Thoracic aorta (tissue), 2 donors: ENCODE measurements at regions not wholly inside any gene's neighbourhood (a gene's known extent, or its start where the extent isn't known, plus 50 kb on each side); places are given as distances from the start of the nearest gene placed in this dataset.

Experiments used
- ATAC-seq: fragments of 150-250 bp; one replicate; pipeline ENCODE4 v1.8.0; 2017; ENCODE audit warnings: low read depth; ENCODE audit not compliant: insufficient number of reproducible peaks, low FRiP score
- DNase-seq: peaks from one replicate; pipeline ENCODE4 v3.0.0-alpha.2; 2020; ENCODE audit warnings: low spot score
- H3K27ac ChIP-seq, 2 donors: fragments of 200-600 bp; sonication (generic); 1 replicate in 1 of 2; 2 replicates in 1 of 2; pipeline ENCODE4 v1.5.1; 2016; ENCODE audit warnings: mild to moderate bottlenecking in 2 of 2, moderate library complexity in 2 of 2
- H3K27me3 ChIP-seq: fragments of 200-600 bp; sonication (generic); replicated peaks from 2 replicates; pipeline ENCODE4 v1.6.0; 2016; ENCODE audit warnings: mild to moderate bottlenecking; ENCODE audit not compliant: insufficient read depth
- H3K36me3 ChIP-seq: fragments of 200-600 bp; sonication (generic); one replicate; pipeline ENCODE4 v1.5.1; 2016
- H3K4me1 ChIP-seq, 2 donors: fragments of 200-600 bp; sonication (generic); 1 replicate in 1 of 2; 2 replicates in 1 of 2; pipeline versions ENCODE4 v1.5.1 to v1.6.0; 2016; ENCODE audit warnings: low read depth in 2 of 2, mild to moderate bottlenecking in 1 of 2; ENCODE audit not compliant: control insufficient read depth in 1 of 2
- H3K4me3 ChIP-seq: fragments of 200-600 bp; sonication (generic); 2 replicates; pipeline ENCODE4 v1.5.1; 2016; ENCODE audit warnings: mild to moderate bottlenecking
- H3K9me3 ChIP-seq: fragments of 200-600 bp; sonication (generic); 2 replicates; pipeline ENCODE4 v1.5.1; 2016
- CTCF ChIP-seq: fragments of 200-600 bp; sonication (generic); IDR thresholded peaks from one replicate; pipeline ENCODE4 v1.5.1; 2019; ENCODE audit warnings: antibody characterized with exemption

GRCh38 chr2:88828397-88829137, 137.1 kb downstream of the RPIA start:
- Histone ChIP-seq H3K27ac (no peak overlapping the region), H3K36me3 (no peaks in the 10 kb centered on the region)
- ATAC-seq, result no peak

GRCh38 chr2:88829607-88830463, 138.4 kb downstream of the RPIA start:
- no peaks in the 10 kb centered on the region for H3K9me3 ChIP-seq
- no peaks in the 10 kb centered on the region for H3K36me3 ChIP-seq
- no peak for DNase-seq
- no peak for ATAC-seq
- no peaks in the 10 kb centered on the region for H3K27me3 ChIP-seq
- H3K4me1 ChIP-seq, result no peaks in the 10 kb centered on the region
- no peak overlapping the region for H3K27ac ChIP-seq
- no peak overlapping the region for H3K4me3 ChIP-seq
- no peak for TF ChIP-seq CTCF

More at GRCh38 chr2:88828397-88829137, 137.1 kb downstream of the RPIA start:
- DNase-seq, result no peak
- Histone ChIP-seq H3K4me1 (no peaks in the 10 kb centered on the region), H3K4me3 (no peak overlapping the region), H3K9me3 (no peaks in the 10 kb centered on the region), H3K27me3 (no peaks in the 10 kb centered on the region)
- TF ChIP-seq CTCF, result no peak

DNA sequence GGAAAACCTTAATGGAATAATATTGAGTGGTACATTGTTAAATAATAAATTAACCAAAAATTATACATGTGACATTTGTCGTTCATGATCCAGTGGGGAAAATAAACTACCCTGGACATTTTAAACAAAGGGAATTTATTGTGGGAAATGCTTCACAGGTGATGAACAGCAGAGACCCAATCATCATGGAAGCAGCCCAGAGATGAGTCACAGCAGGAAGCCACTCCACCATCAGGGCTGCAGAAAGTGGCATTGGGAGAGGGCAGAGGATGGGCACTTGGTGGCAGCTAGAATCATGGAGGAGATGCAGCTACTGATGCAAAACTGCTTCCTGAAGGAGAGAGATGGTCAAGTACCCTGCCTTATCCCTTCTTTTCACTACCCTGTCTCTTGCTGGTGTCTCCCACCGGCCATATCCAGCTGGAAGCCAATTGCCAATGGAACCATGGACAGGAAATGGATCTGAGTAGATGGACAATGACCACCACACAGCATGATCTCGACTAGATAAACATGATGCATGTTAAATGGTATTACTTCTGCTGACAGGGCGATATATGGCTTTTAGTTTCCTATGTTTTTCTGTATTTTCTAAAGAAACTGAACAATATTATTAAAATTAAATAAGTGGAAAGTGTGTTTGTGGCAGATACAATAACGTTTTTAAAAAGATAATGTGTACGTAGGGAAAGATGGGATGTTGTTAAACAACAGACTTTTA, 139.8 kb downstream of the RPIA start:
- ATAC-seq (no peak), DNase-seq (no peak)
- no peak for TF ChIP-seq CTCF
- Histone ChIP-seq H3K27ac (no peak overlapping the region), H3K36me3 (no peaks in the 10 kb centered on the region), H3K9me3 (no peaks in the 10 kb centered on the region), H3K4me3 (no peak overlapping the region), H3K27me3 (no peaks in the 10 kb centered on the region), H3K4me1 (no peaks in the 10 kb centered on the region)

DNA sequence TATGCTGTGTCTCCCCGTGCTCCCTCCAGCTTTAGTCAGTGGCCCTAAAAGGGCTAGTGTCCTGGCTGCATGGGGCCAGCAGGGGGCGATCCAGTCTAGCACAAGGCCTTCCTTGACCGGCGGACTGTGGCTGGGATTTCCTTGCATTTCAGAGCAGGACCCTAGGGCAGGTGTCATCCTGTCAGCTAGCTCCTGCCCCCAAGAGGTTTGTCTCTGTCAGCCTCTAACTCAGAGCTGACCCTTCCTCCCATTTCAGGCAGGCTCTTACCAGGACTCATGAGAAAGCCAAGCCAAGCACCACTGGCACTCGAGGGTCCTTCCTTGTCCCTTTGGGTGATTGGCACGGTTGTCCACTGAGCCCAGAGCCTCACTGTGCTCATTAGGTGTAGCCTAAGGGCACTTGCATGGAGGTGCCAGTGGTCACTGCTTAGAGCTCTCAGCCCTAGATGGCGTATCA, 140.3 kb downstream of the RPIA start:
- H3K4me1 ChIP-seq, result no peaks in the 10 kb centered on the region
- H3K27ac ChIP-seq, result no peak overlapping the region
- DNase-seq (no peak), ATAC-seq (no peak)
- no peaks in the 10 kb centered on the region for H3K9me3 ChIP-seq
- no peaks in the 10 kb centered on the region for H3K36me3 ChIP-seq
- H3K4me3 ChIP-seq, result no peak overlapping the region
- TF ChIP-seq CTCF, result peak; percentile 12
- no peaks in the 10 kb centered on the region for H3K27me3 ChIP-seq
